ENCODE measurements at regions not wholly inside any gene's neighbourhood (a gene's known extent, or its start where the extent isn't known, plus 50 kb on each side); places are given as distances from the start of the nearest gene placed in this dataset.

DNA sequence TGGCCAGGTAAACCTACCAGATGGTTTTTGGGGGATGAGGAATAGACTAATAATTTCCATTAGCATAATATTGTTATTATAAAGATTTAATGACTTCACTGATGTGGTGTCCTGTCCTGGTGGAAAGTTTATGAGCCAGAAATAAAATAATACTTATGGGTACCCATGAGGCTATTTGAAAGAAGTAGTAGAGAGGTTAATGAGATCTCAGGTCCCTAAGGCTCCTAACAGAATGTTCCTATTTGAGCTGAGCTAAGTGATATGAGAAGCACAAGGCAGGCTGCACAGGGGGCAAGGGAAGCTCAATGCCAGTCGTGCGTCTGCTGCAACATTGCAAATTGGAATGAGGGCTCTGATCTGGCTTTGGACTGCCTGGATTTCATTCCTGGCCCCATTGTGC is 174.1 kb downstream of the BMP2 start:
- DNase-seq, result no peak
- Histone ChIP-seq H3K79me1 (ENCODE audit: low read depth in 1 of 2, low read length in 2 of 2) (no peaks in the 10 kb centered on the region), H3K4me1 (ENCODE audit: control insufficient read depth, insufficient read depth, low read length) (no peaks in the 10 kb centered on the region), H2BK5ac (ENCODE audit: low read depth, low read length, poor library complexity, severe bottlenecking) (no peak overlapping the region), H4K5ac (ENCODE audit: low read depth, low read length) (no peak overlapping the region), H3K27me3 (ENCODE audit: control insufficient read depth, insufficient read depth, low read length) (no peaks in the 10 kb centered on the region), H4K91ac (ENCODE audit: insufficient read depth, low read depth, low read length) (no peak overlapping the region), H2BK20ac (ENCODE audit: low read depth, low read length) (no peak overlapping the region), H3K4me3 (ENCODE audit: insufficient read depth, low read depth, low read length) (no peak overlapping the region), H2BK120ac (ENCODE audit: low read depth, low read length) (no peak overlapping the region), H3K56ac (ENCODE audit: extremely low read depth, insufficient read depth, low read length) (no peak overlapping the region), H3K18ac (ENCODE audit: low read depth, low read length) (no peak overlapping the region), H3K27ac (ENCODE audit: insufficient read depth, low read length) (no peak overlapping the region), H3K14ac (replicated peaks; ENCODE audit: low read depth, low read length) (no peak overlapping the region), H2AK9ac (replicated peaks; ENCODE audit: low read depth, low read length, poor library complexity) (no peak overlapping the region), H2AK5ac (ENCODE audit: low read depth, low read length) (no peak overlapping the region), H3K23ac (ENCODE audit: low read depth, low read length) (no peak overlapping the region), H3K9me3 (ENCODE audit: control insufficient read depth, insufficient read depth, low read length) (peaks cover 4% of the 10 kb centered on the region; the same call in 1 of the 2 replicates), H3K36me3 (ENCODE audit: control insufficient read depth, insufficient read depth, low read length) (no peaks in the 10 kb centered on the region), H2AFZ (replicated peaks; ENCODE audit: low read length, poor library complexity) (no peak overlapping the region), H2BK15ac (ENCODE audit: low read depth, low read length) (no peak overlapping the region), H4K20me1 (ENCODE audit: insufficient read depth, low read length) (no peaks in the 10 kb centered on the region), H4K8ac (ENCODE audit: low read depth in 2 of 2, low read length in 2 of 2) (no peak overlapping the region), H3K9ac (ENCODE audit: low read depth, low read length) (no peak overlapping the region), H3K4ac (ENCODE audit: low read depth, low read length) (no peak overlapping the region), H3K4me2 (ENCODE audit: low read depth, low read length) (no peak overlapping the region), H3K9me1 (ENCODE audit: insufficient read depth, low read length) (no peaks in the 10 kb centered on the region)
- intact Hi-C loops (cut with micrococcal nuclease) (no loop called here), in situ Hi-C loops (cut with MboI; ENCODE audit: low sequenced_read_pairs) (no loop called here), dilution Hi-C loops (cut with HindIII; ENCODE audit: low sequenced_read_pairs, unreplicated experiment) (no loop called here)
- ATAC-seq (ENCODE audit: low read depth), result no peak
- CTCF ChIA-PET, result no interaction called here
- WGBS, 2 experiments (ENCODE audit: extremely low coverage in 2 of 2, insufficient read length in 1 of 2), result 86% methylated on average over 2 of the region's 2 CpGs; no CpG with 5 or more reads in 1 of the 2 experiments
- no TSS peak for BruUV-seq (replicated peaks)
- POLR2A ChIA-PET (ENCODE audit: unreplicated experiment), result no interaction called here
- no peak for TF ChIP-seq ELK1 (IDR thresholded peaks at IDR 0.05; ENCODE audit: borderline replicate concordance, low read depth, low read length)
- no peak for TF ChIP-seq RAD21 (IDR thresholded peaks at IDR 0.05; ENCODE audit: low read length)
- TF ChIP-seq USF2 (IDR thresholded peaks at IDR 0.05; ENCODE audit: low read depth, low read length), result no peak
- TF ChIP-seq NFE2L2 (IDR thresholded peaks at IDR 0.05; ENCODE audit: low read depth, low read length), result no peak
- no peak for TF ChIP-seq CEBPB (IDR thresholded peaks at IDR 0.05; ENCODE audit: low read depth, low read length)
- no peak for TF ChIP-seq MAFK (IDR thresholded peaks at IDR 0.05; ENCODE audit: low read depth, low read length)
- no peak for TF ChIP-seq MXI1 (IDR thresholded peaks at IDR 0.05; ENCODE audit: borderline replicate concordance, low read depth, low read length)
- TF ChIP-seq RFX5 (IDR thresholded peaks at IDR 0.05; ENCODE audit: low read depth, low read length), result no peak
- no peak for TF ChIP-seq SMC3 (IDR thresholded peaks at IDR 0.05; ENCODE audit: low read depth, low read length)
- TF ChIP-seq RCOR1 (IDR thresholded peaks at IDR 0.05; ENCODE audit: insufficient replicate concordance, low read length), result no peak
- no peak for TF ChIP-seq CHD1 (IDR thresholded peaks at IDR 0.05; ENCODE audit: low read depth, low read length)
- no peak for TF ChIP-seq BHLHE40 (IDR thresholded peaks at IDR 0.05; ENCODE audit: low read depth, low read length)
- no peak for TF ChIP-seq FOS (IDR thresholded peaks at IDR 0.05; ENCODE audit: low read depth, low read length)
- no peak for TF ChIP-seq CTCF (conservative IDR thresholded peaks at IDR 0.05; ENCODE audit: low read depth, low read length)
- no peak for TF ChIP-seq POLR2A (IDR thresholded peaks at IDR 0.05; ENCODE audit: low read depth, low read length)
- no peak for TF ChIP-seq MAZ (IDR thresholded peaks at IDR 0.05; ENCODE audit: borderline replicate concordance, low read depth, low read length)
